22Rv1 (cell line): ENCODE measurements at regions not wholly inside any gene's neighbourhood (a gene's known extent, or its start where the extent isn't known, plus 50 kb on each side); places are given as distances from the start of the nearest gene placed in this dataset.

Source experiments
- ZFX ChIP-seq: fragments of 450-650 bp; IDR thresholded peaks from 2 replicates; pipeline ENCODE4 v1.6.1; 2017; ENCODE audit warnings: antibody characterized with exemption, borderline replicate concordance
- TF ChIP-seq, protein P1 (sequence below): fragments of 450-650 bp; IDR thresholded peaks from 2 replicates; pipeline ENCODE4 v1.5.1; 2017; ENCODE audit warnings: mild to moderate bottlenecking

- TF ChIP-seq, protein P1, sequence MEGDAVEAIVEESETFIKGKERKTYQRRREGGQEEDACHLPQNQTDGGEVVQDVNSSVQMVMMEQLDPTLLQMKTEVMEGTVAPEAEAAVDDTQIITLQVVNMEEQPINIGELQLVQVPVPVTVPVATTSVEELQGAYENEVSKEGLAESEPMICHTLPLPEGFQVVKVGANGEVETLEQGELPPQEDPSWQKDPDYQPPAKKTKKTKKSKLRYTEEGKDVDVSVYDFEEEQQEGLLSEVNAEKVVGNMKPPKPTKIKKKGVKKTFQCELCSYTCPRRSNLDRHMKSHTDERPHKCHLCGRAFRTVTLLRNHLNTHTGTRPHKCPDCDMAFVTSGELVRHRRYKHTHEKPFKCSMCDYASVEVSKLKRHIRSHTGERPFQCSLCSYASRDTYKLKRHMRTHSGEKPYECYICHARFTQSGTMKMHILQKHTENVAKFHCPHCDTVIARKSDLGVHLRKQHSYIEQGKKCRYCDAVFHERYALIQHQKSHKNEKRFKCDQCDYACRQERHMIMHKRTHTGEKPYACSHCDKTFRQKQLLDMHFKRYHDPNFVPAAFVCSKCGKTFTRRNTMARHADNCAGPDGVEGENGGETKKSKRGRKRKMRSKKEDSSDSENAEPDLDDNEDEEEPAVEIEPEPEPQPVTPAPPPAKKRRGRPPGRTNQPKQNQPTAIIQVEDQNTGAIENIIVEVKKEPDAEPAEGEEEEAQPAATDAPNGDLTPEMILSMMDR = no peak
- no peak for TF ChIP-seq ZFX
These were observed 621.6 kb downstream of the TLR4 start for GRCh38 chr9:118325757-118326156.
